ENCODE measurements at regions not wholly inside any gene's neighbourhood (a gene's known extent, or its start where the extent isn't known, plus 50 kb on each side); places are given as distances from the start of the nearest gene placed in this dataset.

DNA sequence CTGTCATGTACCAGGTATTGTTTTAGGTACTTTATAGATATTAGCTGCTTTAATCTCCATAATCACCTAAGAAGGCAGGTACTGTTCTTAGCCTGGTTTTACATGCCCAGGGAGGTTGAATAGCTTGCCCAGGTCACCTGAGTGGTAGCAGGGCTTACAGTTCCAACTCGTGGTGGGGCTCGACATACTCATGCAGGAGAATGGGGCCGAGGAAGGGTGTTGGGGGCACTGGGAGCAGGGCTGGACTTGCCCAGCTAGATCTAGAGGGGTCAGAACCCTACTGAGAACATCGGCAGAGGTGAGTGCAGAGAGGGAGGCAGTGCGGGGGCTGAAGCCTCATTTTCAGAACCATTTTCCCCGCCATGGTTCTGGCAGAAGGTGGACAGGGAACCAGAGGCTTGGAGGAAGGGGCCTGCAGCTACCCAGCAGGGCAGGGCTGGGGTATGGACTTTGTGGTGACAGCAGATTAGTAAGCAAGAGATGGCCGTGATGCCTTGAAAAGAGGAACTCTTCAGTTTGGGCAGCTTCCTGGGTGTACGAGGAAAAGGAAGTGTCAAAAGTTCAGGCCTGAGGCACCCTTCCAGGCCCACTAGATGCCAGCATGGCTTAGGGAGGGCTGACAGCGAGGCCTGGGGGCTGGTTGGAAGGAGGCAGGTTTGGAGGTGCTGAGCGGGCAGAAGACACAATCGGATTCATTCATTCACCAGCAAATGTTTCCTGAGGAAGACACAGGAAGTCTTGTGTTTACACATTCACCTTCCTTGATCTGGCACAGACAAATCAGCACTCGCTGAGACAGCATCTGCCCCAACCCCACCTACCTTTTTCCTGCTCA is 54.7 kb upstream of the LYVE1 start:
- TF ChIP-seq, protein P1, sequence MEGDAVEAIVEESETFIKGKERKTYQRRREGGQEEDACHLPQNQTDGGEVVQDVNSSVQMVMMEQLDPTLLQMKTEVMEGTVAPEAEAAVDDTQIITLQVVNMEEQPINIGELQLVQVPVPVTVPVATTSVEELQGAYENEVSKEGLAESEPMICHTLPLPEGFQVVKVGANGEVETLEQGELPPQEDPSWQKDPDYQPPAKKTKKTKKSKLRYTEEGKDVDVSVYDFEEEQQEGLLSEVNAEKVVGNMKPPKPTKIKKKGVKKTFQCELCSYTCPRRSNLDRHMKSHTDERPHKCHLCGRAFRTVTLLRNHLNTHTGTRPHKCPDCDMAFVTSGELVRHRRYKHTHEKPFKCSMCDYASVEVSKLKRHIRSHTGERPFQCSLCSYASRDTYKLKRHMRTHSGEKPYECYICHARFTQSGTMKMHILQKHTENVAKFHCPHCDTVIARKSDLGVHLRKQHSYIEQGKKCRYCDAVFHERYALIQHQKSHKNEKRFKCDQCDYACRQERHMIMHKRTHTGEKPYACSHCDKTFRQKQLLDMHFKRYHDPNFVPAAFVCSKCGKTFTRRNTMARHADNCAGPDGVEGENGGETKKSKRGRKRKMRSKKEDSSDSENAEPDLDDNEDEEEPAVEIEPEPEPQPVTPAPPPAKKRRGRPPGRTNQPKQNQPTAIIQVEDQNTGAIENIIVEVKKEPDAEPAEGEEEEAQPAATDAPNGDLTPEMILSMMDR (IDR thresholded peaks at IDR 0.05) = no peak
- TF ChIP-seq POLR2A (IDR thresholded peaks at IDR 0.05) = no peak
- TF ChIP-seq POLR2AphosphoS5 (IDR thresholded peaks at IDR 0.05) = peak in 1 of 2 donors; percentile 30
- TF ChIP-seq EP300 (IDR thresholded peaks at IDR 0.05) = no peak
